ENCODE measurements at regions not wholly inside any gene's neighbourhood (a gene's known extent, or its start where the extent isn't known, plus 50 kb on each side); places are given as distances from the start of the nearest gene placed in this dataset.

DNA sequence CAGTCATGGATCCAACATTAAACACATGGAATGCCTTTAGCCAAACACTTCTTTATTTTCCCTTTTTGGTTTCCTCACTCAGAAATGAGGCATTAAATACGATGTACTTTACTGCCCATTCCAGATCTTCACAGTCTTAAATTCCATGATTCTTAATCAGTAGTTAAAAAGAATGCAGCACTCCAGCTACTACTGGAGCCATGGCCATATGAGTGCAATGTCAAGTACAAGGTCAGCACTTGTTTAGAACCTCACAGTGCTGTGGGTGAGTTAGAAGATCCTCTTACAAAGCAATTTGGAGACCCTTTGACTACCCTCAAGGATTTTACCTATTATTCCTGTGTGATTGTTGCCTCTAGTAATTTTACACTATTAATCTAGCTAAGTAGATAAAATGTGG is 550.3 kb upstream of the LRRTM1 start:
- TF ChIP-seq CTCF (conservative IDR thresholded peaks at IDR 0.05; ENCODE audit: low read depth, low read length) (no peak), EZH2 (IDR thresholded peaks at IDR 0.05; ENCODE audit: low read length, unreplicated experiment) (no peak), EZH2phosphoT487 (IDR thresholded peaks at IDR 0.05; ENCODE audit: borderline replicate concordance, low read length) (no peak)
